HG03139 (cell line): ENCODE measurements at regions not wholly inside any gene's neighbourhood (a gene's known extent, or its start where the extent isn't known, plus 50 kb on each side); places are given as distances from the start of the nearest gene placed in this dataset.

Experiments used
- ATAC-seq: cut with Tn5 transposase; IDR thresholded peaks from one replicate; pipeline ENCODE4 v1.9.1; 2021; ENCODE audit not compliant: unreplicated experiment

DNA sequence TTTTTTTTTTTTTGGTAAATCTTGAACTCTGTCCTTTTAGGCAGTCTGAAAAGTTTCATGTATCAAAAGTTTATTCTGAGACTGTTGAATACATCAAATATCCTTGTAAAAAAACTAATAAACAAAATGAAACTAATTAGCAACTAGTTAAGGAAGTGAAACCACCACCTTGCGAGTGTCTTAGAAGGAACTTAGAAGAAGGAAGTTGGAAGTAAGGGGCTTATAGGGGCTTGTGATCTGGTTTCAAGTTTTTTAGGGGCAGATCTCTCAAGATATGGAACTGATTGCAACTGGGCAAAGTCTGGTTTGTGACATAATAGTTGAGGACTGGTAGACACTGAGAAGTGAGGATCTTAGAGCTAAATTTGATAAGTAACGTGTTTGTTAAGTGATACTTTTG is 748.8 kb downstream of the C12orf50 start:
- ATAC-seq, result peak; percentile 87

GRCh38 chr12:87274594-87275245 is 754.5 kb downstream of the C12orf50 start:
- ATAC-seq, result peak; percentile 70

- no peak for ATAC-seq
These were observed 756.4 kb downstream of the C12orf50 start for GRCh38 chr12:87272851-87273250.

GRCh38 chr12:87270919-87271318 is 758.3 kb downstream of the C12orf50 start:
- ATAC-seq, result no peak

GRCh38 chr12:87266305-87266704 is 762.9 kb downstream of the C12orf50 start:
- no peak for ATAC-seq

DNA sequence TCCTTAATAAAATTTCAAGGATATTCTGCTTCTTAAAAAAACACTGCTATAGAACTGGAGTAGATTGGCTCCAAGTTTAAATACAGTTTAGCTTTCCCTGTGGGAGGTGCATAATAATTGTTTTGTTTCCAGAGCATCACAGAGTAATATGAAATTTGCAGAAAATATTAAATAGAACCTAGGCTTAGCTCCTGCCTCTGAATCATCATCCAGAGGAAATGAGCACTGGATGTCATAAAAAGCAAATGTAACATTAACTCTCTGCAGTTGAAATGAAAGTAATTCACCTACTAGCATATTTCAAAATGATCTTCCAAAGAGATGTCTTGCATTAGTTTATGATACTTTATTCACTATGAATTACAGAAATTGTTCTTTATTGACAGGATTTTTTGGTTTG is 769.8 kb downstream of the C12orf50 start:
- ATAC-seq, result no peak

GRCh38 chr12:87254381-87255030 is 774.7 kb downstream of the C12orf50 start:
- ATAC-seq, result no peak

GRCh38 chr12:87253157-87253556 is 776.0 kb downstream of the C12orf50 start:
- no peak for ATAC-seq

GRCh38 chr12:87246726-87247125 is 782.5 kb downstream of the C12orf50 start:
- no peak for ATAC-seq

- ATAC-seq, result no peak
These were observed 790.7 kb downstream of the C12orf50 start for GRCh38 chr12:87238466-87238865.

GRCh38 chr12:87234898-87235297 is 794.3 kb downstream of the C12orf50 start:
- no peak for ATAC-seq

DNA sequence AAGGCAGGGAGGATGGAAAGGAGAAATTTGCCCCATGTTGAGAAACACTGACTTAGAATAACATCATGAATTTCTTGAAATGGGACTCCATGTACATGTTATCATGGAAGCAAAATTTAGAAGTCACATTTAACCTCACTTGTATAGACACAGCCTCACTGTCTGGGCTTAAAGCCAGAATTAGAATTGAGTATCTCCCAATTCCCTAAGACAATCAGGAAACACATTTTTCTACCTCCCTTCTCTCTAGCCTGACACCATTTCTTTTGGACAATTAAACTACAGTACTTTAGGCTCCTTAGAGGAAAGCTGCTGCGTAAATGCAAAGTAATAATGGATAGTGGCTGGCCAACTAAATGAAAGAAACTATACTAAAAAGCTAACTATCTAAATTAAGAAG is 795.5 kb downstream of the C12orf50 start:
- no peak for ATAC-seq

DNA sequence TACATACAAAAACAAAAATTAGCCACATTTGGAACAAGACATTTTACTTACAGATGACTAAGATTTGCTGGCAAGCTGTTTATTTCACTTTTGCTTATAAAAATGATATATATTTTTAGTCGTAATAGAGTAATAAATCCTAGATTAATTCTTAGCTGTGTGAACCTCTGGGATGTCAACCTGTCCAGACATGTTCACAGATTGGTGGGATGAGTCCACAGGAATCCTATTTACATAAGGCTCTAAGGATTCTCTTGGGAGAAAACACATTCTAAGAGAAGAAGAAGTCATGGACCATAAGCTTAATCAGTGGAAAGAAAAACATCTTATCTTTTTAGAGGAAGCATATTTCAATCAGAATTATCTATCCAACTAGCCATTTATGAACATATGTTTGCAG is 797.4 kb downstream of the C12orf50 start:
- no peak for ATAC-seq

DNA sequence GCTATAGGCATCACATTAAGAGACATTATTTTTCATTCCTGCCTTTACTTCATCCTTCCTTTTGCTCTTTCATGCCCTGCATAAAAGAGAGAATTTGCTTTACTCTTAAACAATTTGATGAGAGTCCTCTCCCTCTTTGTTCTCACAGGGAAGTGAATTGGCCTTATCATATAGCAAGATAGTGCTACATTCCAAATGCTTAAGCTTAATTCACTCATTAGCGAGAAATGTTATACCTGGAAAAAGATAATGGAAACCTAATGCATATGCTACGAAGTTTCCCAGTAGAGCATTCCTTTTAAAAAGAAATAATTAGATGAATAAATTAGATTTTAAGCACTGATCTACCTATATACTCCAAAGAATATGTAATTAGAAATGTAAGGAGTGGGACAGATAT is 798.8 kb downstream of the C12orf50 start:
- no peak for ATAC-seq

DNA sequence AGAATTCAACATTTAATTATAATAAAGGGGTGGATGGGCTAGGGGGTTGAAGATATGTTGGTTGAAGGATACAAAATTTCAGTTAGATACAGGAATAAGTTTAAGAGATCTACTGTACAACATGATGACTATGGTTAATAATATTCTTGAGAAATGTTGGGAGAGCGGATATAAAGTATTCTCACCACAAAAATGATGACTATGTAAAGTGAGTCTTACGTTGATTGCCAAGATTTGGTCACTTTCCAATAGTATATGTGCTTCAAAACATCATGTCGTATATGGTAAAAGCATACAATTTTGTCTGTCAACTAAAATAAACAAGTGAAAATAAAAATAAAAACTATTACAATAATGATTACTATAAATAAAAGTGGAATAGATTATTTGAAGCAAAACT is 802.0 kb downstream of the C12orf50 start:
- no peak for ATAC-seq

GRCh38 chr12:87217491-87217890 is 811.7 kb downstream of the C12orf50 start:
- ATAC-seq, result no peak

DNA sequence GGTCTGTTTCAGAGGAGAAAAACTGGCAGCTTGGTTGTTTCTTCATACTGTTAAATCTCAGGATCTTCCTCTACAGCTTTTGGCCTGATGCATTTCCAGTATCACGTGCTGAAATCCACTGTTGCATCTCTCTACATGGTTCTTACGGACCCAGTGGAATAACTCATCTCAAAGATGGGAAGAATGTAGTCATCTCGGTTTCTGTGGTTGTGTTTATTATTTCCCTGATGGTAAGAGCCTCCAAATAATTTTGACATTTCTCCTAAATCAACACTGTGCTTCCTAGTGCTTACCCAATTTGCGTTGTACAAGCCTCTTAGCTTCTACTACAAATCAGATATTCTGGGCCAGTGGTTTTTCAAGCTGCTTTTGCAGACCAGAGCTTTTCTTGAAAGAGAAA is 812.8 kb downstream of the C12orf50 start:
- ATAC-seq, result no peak

DNA sequence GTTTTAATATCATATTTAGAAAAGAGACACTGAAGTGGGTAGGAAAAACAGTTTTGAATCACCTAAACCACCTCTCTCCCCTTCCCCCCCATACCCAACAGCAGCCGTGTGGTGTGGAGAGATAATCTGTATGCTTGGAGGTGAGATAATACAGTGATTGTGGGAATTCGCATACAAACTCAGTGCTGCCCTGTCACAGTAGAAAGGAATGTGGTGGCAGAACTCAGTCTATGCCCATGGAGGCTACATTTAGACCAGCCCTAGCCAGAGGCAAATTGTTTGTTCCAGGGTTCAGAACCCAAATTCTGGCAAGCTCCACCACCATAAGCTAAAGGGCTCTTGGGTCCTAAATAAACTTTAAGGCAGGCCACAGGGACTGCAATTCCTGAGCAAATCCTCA is 827.0 kb downstream of the C12orf50 start:
- no peak for ATAC-seq

GRCh38 chr12:87201598-87201997 is 827.6 kb downstream of the C12orf50 start:
- no peak for ATAC-seq

DNA sequence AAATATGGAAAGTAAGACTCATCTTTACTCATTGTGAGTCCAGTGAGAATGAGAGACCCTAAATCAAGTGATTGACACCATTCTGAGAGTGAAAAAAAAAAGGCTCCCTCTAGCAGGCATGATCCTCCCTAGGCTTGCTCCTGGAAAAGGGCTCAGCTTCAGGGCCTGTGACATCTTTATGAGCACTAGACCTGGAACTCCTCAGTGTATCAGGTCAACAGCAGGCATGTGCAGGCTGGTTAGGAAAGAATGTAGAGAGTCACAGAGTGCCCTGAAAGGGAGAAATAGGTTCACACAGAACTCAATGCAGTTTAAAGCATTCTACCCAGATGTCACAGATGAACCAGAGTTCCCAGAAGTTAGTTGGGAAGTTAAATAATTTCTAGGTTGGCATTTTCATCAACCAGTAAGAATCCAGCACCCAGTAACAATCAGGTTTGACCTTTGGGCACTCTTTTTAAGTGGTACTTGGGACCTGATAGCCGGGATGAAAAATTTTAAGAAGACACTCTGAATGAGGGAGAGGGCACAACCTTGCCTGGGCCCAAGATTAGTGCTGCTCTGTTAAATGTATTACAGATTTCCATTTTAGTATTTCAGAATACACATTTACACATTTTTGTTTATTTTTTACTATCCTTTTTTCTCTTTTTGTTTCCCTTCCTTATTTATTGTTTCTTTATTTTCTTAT is 828.8 kb downstream of the C12orf50 start:
- ATAC-seq, result no peak

GRCh38 chr12:87198181-87198580 is 831.0 kb downstream of the C12orf50 start:
- ATAC-seq, result no peak

DNA sequence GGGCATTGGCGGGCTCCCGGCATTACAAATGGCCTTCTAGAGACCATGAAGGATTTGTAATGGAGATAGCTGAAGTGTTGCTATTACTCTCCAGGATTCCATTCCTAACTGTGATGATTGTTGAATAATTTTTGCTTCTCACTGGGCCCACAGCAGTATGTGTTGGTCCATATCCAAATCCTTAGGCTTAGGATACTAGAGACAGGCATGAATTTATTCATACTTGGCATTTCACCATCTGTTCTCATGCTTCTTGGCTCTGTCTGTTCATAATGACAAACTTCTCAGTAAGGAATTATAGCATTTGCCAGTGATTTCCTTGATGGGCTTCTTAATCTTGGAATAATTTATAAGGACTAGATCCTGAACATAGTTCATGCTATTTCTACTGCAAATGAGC is 832.9 kb downstream of the C12orf50 start:
- ATAC-seq, result no peak
